GM13977 (cell line): ENCODE measurements at regions not wholly inside any gene's neighbourhood (a gene's known extent, or its start where the extent isn't known, plus 50 kb on each side); places are given as distances from the start of the nearest gene placed in this dataset.
"Not testable (repeated sequence)": the region's sequence is repeated elsewhere in the genome, so short reads cannot be mapped to it uniquely, and the experiment has no call there.

Source experiments
- DNase-seq: peaks from one replicate; pipeline ENCODE4 v3.0.0; 2012; ENCODE audit warnings: low spot score
- in situ Hi-C: fragments of 300-500 bp; cut with MboI; formaldehyde crosslinking; loops from one replicate; pipeline ENCODE4 v1.12.0; 2022; ENCODE audit warnings: low sequenced_read_pairs, low pct_unique_long_range_greater_than_20kb, mixed read lengths, inconsistent platforms; ENCODE audit not compliant: unreplicated experiment
- TF ChIP-seq, protein P1 (sequence below): IDR thresholded peaks from 2 replicates; pipeline ENCODE4 v1.5.1; 2012; ENCODE audit warnings: mild to moderate bottlenecking, control low read depth; ENCODE audit not compliant: insufficient read depth; ENCODE audit errors: extremely low read depth, missing control alignments

DNA sequence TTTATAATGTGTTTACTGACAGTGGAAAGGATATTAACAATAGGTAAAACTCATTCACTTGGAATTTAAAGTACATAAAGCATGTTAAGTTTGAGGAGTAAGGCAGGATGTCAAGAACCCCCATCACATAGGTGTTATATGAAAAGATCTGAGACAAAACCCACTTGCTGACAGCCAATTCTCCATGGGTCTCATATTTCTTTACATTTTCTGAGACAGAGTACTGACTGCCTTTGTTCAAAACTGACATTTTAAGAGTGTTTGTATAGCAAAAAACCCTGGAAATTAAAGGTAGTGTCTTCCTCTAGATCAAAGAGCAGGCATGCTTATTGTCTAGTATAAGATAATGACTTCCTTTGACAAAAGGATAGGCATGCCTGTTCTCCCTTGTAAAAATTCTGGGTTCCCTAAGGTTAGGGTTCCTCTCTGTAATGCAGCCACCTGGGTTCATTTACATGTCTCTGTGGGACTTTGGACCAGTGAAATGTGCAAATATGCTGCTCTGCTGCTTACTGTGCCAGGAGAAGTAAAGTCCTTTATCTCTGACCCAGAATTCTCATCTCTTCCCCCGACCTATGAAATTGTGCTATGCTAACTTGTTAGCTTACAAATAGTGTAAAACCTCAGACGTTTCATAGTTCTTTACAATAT is 123.6 kb downstream of the PCDH18 start:
- TF ChIP-seq, protein P1, sequence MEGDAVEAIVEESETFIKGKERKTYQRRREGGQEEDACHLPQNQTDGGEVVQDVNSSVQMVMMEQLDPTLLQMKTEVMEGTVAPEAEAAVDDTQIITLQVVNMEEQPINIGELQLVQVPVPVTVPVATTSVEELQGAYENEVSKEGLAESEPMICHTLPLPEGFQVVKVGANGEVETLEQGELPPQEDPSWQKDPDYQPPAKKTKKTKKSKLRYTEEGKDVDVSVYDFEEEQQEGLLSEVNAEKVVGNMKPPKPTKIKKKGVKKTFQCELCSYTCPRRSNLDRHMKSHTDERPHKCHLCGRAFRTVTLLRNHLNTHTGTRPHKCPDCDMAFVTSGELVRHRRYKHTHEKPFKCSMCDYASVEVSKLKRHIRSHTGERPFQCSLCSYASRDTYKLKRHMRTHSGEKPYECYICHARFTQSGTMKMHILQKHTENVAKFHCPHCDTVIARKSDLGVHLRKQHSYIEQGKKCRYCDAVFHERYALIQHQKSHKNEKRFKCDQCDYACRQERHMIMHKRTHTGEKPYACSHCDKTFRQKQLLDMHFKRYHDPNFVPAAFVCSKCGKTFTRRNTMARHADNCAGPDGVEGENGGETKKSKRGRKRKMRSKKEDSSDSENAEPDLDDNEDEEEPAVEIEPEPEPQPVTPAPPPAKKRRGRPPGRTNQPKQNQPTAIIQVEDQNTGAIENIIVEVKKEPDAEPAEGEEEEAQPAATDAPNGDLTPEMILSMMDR = no peak
- no peak for DNase-seq
- in situ Hi-C loops = no loop called here

DNA sequence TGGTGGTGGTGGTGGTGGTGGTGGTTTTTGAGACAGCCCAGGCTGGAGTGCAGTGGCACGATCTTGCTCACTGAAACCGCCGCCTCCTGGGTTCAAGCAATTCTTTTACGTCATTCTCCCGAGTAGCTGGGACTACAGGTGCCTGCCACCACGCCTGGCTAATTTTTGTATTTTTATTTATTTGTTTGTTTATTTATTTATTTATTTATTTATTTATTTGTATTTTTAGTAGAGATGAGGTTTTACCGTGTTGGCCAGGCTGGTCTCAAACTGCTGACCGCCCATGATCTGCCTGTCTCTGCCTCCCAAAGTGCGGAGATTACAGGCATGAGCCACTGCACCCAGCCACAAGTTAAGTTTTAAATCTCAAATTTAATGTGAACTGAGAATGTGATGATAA is 126.5 kb downstream of the PCDH18 start:
- DNase-seq, in situ Hi-C loops: not testable (repeated sequence)

DNA sequence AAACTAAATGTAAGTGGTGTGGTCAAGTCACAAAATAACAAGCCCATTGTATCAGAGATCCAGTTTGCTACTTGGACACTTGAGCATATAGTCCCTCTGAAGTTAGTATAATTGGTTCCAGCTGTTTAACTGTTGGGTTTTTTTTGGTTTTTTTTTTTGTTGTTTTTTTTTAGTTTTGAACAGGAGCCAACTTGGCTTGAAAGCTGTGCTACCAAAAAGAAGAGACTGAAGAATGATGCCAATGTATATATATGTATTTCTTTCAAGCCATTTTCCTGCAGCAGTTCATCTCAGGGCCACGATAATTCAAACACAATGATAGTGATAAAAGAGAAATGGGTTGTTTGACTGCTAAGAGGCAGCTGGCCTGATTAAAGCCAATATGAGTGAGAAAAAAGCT is 138.3 kb downstream of the PCDH18 start:
- TF ChIP-seq, protein P1 = no peak
- in situ Hi-C loops = no loop called here
- DNase-seq = no peak

DNA sequence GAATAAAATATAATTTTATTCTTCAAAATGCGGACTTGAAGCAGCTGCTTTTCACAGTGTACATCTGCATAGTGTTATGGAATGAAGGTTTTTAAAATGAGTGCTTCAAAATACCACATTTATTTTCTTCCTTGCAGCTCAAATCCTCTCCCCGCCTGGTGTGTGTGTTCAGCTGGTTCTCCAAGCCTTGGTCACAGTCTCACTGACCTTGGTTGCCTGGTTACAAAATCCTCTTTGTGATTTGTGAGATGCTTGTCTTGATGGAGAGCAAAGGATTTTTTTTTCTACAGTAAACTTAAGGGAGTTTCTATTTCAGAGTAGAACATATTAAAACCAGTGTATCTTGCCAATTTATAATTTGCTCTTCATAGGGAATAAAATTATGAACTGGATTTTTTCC is 139.2 kb downstream of the PCDH18 start:
- in situ Hi-C loops = no loop called here
- DNase-seq = no peak
- TF ChIP-seq, protein P1 = no peak

DNA sequence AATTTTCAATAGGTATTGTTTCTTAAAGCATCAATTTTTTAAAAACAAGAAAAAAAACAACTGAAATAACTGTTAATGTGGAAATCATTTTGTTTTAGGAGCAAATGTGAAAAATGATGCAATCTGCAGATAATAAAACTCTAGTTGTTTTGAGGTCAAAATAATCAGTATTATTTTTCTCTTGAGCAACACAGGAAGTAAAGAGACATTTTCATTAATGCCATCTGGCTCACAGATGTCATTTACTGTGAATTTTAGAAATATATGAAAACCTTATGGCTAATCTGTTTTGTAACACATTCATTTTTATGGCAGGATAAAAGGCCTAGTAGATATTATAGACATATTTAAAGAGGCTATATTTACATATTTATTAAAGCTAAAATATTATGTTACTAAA is 141.6 kb downstream of the PCDH18 start:
- in situ Hi-C loops = no loop called here
- TF ChIP-seq, protein P1 = no peak
- DNase-seq = no peak

DNA sequence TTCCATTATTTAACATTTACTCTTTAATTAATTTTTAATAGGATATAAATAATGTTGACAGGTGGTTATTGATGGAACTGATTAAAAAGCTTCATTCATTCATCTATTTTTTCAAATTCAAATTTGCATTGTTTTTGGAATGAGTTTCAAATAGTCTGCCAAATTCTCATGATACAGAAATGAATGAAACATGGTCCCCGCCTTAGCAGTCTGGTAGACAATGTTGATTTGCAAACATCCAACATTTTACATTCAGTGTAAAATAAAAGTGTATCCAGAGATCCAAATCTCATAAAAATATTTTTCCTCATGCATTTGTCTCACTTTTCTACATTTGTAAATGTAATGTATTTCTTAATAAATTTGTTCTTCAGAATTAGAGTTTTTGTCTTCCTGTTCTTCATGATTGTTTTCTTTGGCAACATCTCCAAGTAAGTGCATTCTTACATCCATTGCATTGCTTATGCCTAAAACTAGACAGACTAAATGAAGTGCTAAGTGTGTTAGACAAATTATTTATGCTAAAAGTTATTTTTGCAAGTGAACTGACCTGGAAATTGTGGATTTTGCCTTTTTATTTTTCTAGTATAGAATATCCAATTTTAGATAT is 142.3 kb downstream of the PCDH18 start:
- TF ChIP-seq, protein P1 = no peak
- in situ Hi-C loops = no loop called here
- no peak for DNase-seq

DNA sequence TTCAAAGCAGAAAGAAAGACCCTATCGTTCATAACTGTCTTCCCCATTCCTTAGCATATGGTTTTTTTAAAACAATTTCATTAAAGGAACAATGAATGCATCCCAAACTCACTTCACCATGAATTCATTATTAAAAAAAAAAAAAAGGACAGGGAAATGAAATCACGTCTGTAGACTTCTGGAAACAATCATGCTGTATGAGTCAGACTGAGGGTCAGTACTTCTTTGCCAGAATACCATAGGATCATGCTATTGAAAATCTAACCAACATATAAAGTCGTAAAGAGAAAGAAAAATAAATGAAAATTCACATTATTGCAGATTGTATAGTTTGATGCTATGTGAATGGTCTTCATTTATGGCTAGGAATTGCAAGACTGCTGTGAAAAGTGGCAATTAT is 144.4 kb downstream of the PCDH18 start:
- no peak for DNase-seq
- in situ Hi-C loops = no loop called here
- TF ChIP-seq, protein P1 = no peak
